B cell (primary cell): ENCODE measurements at regions not wholly inside any gene's neighbourhood (a gene's known extent, or its start where the extent isn't known, plus 50 kb on each side); places are given as distances from the start of the nearest gene placed in this dataset.

Experiments used
- ATAC-seq: fragments of 200-7000 bp; cut with Tn5 transposase; one replicate; pipeline ENCODE4 v1.10.0; 2021; ENCODE audit warnings: low read depth, mild to moderate bottlenecking, moderate number of reproducible peaks, moderate library complexity
- CTCF ChIA-PET: fragments of 350-600 bp; sonication (Branson Sonifier 250); formaldehyde crosslinking; loops from one replicate; lab custom pipeline; 2021; ENCODE audit warnings: antibody characterized with exemption, inconsistent platforms; lab: Charles Lee
- POLR2A ChIA-PET: fragments of 350-600 bp; sonication (Branson Sonifier 250); formaldehyde crosslinking; loops from one replicate; lab custom pipeline; 2021; ENCODE audit warnings: antibody characterized with exemption; lab: Charles Lee
- DNase-seq: peaks from one replicate; pipeline ENCODE4 v3.0.0; 2013
- H2AFZ ChIP-seq: 2 replicates; pipeline ENCODE4 v1.6.1; 2012; ENCODE audit warnings: mild to moderate bottlenecking, low read depth, low read length; ENCODE audit not compliant: insufficient read depth, poor library complexity, severe bottlenecking
- H3K27ac ChIP-seq, 2 donors: 1 replicate in 1 of 2; 2 replicates in 1 of 2; pipeline ENCODE4 v1.5.1; 2012 to 2013; ENCODE audit warnings: low read length in 2 of 2, mild to moderate bottlenecking in 2 of 2, moderate library complexity in 1 of 2
- H3K27me3 ChIP-seq, 4 experiments: fragments of 200-600 bp in 1 of 4; sonication (generic) in 1 of 4; replicated peaks in 1 of 4; 1 replicate in 2 of 4; 2 replicates in 2 of 4; pipeline versions ENCODE4 v1.6.1 to v1.7.0; 2013 to 2016; ENCODE audit warnings: low read length in 3 of 4, mild to moderate bottlenecking in 2 of 4, mixed read lengths in 1 of 4, moderate library complexity in 1 of 4; ENCODE audit not compliant: insufficient read depth in 4 of 4, control insufficient read depth in 3 of 4; ENCODE audit errors: control extremely low read depth in 1 of 4
- H3K36me3 ChIP-seq, 2 experiments: replicated peaks in 1 of 2; 1 replicate in 1 of 2; 2 replicates in 1 of 2; pipeline versions ENCODE4 v1.6.1 to v1.7.1; 2013; ENCODE audit warnings: low read length in 1 of 2; ENCODE audit not compliant: insufficient read depth in 2 of 2, control insufficient read depth in 1 of 2; ENCODE audit errors: control extremely low read depth in 1 of 2, extremely low read depth in 1 of 2
- H3K4me1 ChIP-seq, 2 donors: fragments of 200-600 bp in 1 of 2; sonication (generic) in 1 of 2; 1 replicate in 1 of 2; 2 replicates in 1 of 2; pipeline versions ENCODE4 v1.5.1 to v1.6.1; 2013 to 2017; ENCODE audit warnings: low read length in 2 of 2; ENCODE audit not compliant: control insufficient read depth in 2 of 2, insufficient read depth in 2 of 2
- H3K4me2 ChIP-seq: replicated peaks from 2 replicates; pipeline ENCODE3; 2012; ENCODE audit warnings: mild to moderate bottlenecking, low read depth, low read length; ENCODE audit not compliant: poor library complexity, severe bottlenecking
- H3K4me3 ChIP-seq, 5 experiments: fragments of 200-600 bp in 1 of 5; sonication (generic) in 1 of 5; 1 replicate in 3 of 5; 2 replicates in 2 of 5; pipeline versions ENCODE4 v1.5.1 to v1.7.0; 2011 to 2016; ENCODE audit warnings: low read length in 4 of 5, mild to moderate bottlenecking in 4 of 5, low read depth in 2 of 5, control low read depth in 1 of 5, moderate library complexity in 1 of 5; ENCODE audit not compliant: insufficient read depth in 1 of 5; ENCODE audit errors: control extremely low read depth in 1 of 5, extremely low read depth in 1 of 5
- H3K79me2 ChIP-seq: fragments of 200-600 bp; sonication (generic); one replicate; pipeline ENCODE4 v1.6.0; 2016; ENCODE audit warnings: low read length; ENCODE audit not compliant: control insufficient read depth, insufficient read depth
- H3K9ac ChIP-seq: fragments of 200-600 bp; sonication (generic); 2 replicates; pipeline ENCODE4 v1.6.1; 2017; ENCODE audit warnings: mild to moderate bottlenecking, low read length, moderate library complexity
- H3K9me3 ChIP-seq, 3 donors: one replicate each; pipeline versions ENCODE4 v1.6.1 to v1.7.1; 2013; ENCODE audit warnings: low read length in 2 of 3; ENCODE audit not compliant: control insufficient read depth in 2 of 3, insufficient read depth in 1 of 3; ENCODE audit errors: control extremely low read depth in 1 of 3
- H4K20me1 ChIP-seq: 2 replicates; pipeline ENCODE4 v1.6.0; 2012; ENCODE audit warnings: mild to moderate bottlenecking, low read length; ENCODE audit not compliant: insufficient read depth, control insufficient read depth, poor library complexity, severe bottlenecking
- H3K27ac Mint-ChIP-seq: one replicate; pipeline ENCODE4 v1.8.0; 2021; ENCODE audit warnings: mixed read lengths
- H3K27me3 Mint-ChIP-seq: one replicate; pipeline ENCODE4 v1.8.0; 2021; ENCODE audit warnings: mixed read lengths
- H3K4me1 Mint-ChIP-seq: one replicate; pipeline ENCODE4 v1.8.0; 2021; ENCODE audit warnings: mixed read lengths
- H3K4me3 Mint-ChIP-seq: one replicate; pipeline ENCODE4 v1.8.0; 2021; ENCODE audit warnings: mixed read lengths
- H3K9me3 Mint-ChIP-seq: one replicate; pipeline ENCODE4 v1.8.0; 2022; ENCODE audit warnings: mixed read lengths; ENCODE audit not compliant: insufficient read depth
- EZH2 ChIP-seq: IDR thresholded peaks from 2 replicates; pipeline ENCODE4 v1.6.1; 2012; ENCODE audit warnings: borderline replicate concordance, low read depth, mild to moderate bottlenecking, moderate library complexity, low read length; ENCODE audit not compliant: insufficient read depth, poor library complexity, severe bottlenecking
- WGBS: methylation state at CpG from one replicate; pipeline ENCODE4 v1.1.5; 2013; ENCODE audit warnings: missing lambda C conversion rate; ENCODE audit not compliant: insufficient coverage; 5-methylcytosine and 5-hydroxymethylcytosine counted together
- intact Hi-C: fragments of 100-400 bp; cut with micrococcal nuclease; formaldehyde crosslinking; loops from one replicate; pipeline ENCODE4 v1.10.0; 2022
- TF ChIP-seq, protein P1 (sequence below): fragments of 200-600 bp; IDR thresholded peaks from one replicate; pipeline ENCODE4 v1.8.0; 2022; ENCODE audit warnings: antibody characterized with exemption, mild to moderate bottlenecking

DNA sequence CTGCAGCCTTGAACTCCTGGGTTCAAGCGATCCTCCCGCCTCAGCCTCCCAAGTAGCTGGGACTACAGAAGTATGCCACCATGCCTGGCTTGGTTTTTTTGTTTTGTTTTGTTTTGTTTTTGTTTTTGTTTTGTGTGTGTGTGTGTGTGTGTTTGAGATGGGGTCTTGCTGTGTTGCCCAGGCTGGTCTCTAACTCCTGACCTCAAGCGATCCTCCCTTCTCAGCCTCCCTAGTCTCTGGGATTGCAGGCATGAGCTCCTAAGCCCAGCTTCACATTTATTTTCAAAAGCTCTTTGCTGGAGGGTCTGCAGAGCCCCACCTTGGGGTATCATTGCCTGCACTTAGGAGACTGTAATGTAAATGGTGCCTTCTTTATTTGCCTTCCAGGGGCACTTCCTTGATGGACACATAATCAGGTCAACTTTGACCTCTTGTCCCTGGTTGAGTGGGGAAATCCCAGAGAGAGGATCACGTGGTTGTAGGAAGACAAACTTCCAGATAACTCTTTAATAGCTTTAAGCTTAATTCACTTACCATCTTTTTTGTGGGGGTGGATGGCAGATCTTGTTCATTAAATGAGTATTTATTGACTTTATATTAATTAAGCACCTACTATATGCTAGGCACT is 72.9 kb upstream of the NPAS1 start:
- Histone ChIP-seq H3K79me2 (peaks cover 49% of the 10 kb centered on the region), H3K4me1 (no peaks in the 10 kb centered on the region), H3K9ac (no peak overlapping the region), H3K36me3 (peaks cover 0 to 10% of the 10 kb centered on the region in 2 experiments), H3K27ac (no peak overlapping the region), H3K4me2 (no peak overlapping the region), H4K20me1 (peaks cover 17% of the 10 kb centered on the region), H3K9me3 (no peaks in the 10 kb centered on the region), H3K27me3 (no peaks in the 10 kb centered on the region), H2AFZ (no peak overlapping the region), H3K4me3 (no peak overlapping the region)
- intact Hi-C loops = no loop called here
- peaks cover 5% of the 10 kb centered on the region for H3K4me1 Mint-ChIP-seq
- H3K4me3 Mint-ChIP-seq = no peak overlapping the region
- no peak overlapping the region for H3K27ac Mint-ChIP-seq
- POLR2A ChIA-PET = no interaction called here
- H3K27me3 Mint-ChIP-seq = no peaks in the 10 kb centered on the region
- CTCF ChIA-PET = no interaction called here
- DNase-seq (no peak), ATAC-seq (no peak)
- H3K9me3 Mint-ChIP-seq = no peaks in the 10 kb centered on the region
- WGBS = no CpG with 5 or more reads among the region's 4 CpGs
- TF ChIP-seq EZH2 = no peak
- TF ChIP-seq, protein P1, sequence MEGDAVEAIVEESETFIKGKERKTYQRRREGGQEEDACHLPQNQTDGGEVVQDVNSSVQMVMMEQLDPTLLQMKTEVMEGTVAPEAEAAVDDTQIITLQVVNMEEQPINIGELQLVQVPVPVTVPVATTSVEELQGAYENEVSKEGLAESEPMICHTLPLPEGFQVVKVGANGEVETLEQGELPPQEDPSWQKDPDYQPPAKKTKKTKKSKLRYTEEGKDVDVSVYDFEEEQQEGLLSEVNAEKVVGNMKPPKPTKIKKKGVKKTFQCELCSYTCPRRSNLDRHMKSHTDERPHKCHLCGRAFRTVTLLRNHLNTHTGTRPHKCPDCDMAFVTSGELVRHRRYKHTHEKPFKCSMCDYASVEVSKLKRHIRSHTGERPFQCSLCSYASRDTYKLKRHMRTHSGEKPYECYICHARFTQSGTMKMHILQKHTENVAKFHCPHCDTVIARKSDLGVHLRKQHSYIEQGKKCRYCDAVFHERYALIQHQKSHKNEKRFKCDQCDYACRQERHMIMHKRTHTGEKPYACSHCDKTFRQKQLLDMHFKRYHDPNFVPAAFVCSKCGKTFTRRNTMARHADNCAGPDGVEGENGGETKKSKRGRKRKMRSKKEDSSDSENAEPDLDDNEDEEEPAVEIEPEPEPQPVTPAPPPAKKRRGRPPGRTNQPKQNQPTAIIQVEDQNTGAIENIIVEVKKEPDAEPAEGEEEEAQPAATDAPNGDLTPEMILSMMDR = no peak

DNA sequence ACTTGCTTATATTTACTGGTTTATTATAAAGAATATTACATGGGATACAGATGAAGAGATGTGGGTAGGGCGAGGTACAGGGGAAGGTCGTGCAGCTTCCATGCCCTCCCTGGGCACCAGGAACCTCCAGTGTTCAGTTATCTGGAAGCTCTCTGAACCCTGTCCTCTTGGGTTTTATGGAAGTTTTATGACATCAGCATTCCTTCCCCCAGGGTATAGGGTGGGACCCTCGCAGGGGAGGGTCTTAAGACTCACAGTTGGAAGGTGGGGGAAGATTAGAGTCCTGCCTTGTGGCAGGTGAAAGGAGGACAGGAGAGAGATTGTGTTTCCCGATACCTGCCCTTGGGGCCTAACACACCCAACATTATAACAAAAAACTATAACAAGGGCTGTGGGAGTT is 71.8 kb upstream of the NPAS1 start:
- Histone ChIP-seq H3K36me3 (peaks cover 0 to 10% of the 10 kb centered on the region in 2 experiments), H2AFZ (no peak overlapping the region), H3K4me1 (no peaks in the 10 kb centered on the region), H3K9ac (no peak overlapping the region), H3K4me2 (no peak overlapping the region), H3K27ac (no peak overlapping the region), H3K4me3 (no peak overlapping the region), H4K20me1 (peaks cover 18% of the 10 kb centered on the region), H3K27me3 (no peaks in the 10 kb centered on the region), H3K9me3 (no peaks in the 10 kb centered on the region), H3K79me2 (peaks cover 49% of the 10 kb centered on the region)
- DNase-seq (no peak), ATAC-seq (no peak)
- Mint-ChIP-seq H3K4me3 (no peak overlapping the region), H3K27ac (no peak overlapping the region), H3K9me3 (no peaks in the 10 kb centered on the region), H3K4me1 (peaks cover 5% of the 10 kb centered on the region), H3K27me3 (no peaks in the 10 kb centered on the region)
- ChIA-PET POLR2A (no interaction called here), CTCF (no interaction called here)
- TF ChIP-seq, protein P1 = no peak
- TF ChIP-seq EZH2 = no peak
- WGBS = no CpG with 5 or more reads among the region's 4 CpGs
- intact Hi-C loops = no loop called here
